Fibroblast of lung (primary cell): ENCODE measurements at regions not wholly inside any gene's neighbourhood (a gene's known extent, or its start where the extent isn't known, plus 50 kb on each side); places are given as distances from the start of the nearest gene placed in this dataset.
A peak's percentile ranks its signal among the peaks of the same experiment; 100 is the strongest.

Experiments
- DNase-seq, 2 donors: peaks; one replicate each; pipeline versions ENCODE4 v3.0.0 to v3.0.0-alpha.2; 2010; ENCODE audit warnings: low read depth in 2 of 2
- H2AFZ ChIP-seq: 2 replicates; pipeline ENCODE4 v1.5.1; 2012; ENCODE audit warnings: low read length, control low read depth, inconsistent platforms
- H3K27ac ChIP-seq: 2 replicates; pipeline ENCODE4 v1.5.1; 2011; ENCODE audit warnings: low read length, control low read depth; ENCODE audit not compliant: insufficient read depth
- H3K27me3 ChIP-seq: 2 replicates; pipeline ENCODE4 v1.5.1; 2011; ENCODE audit warnings: mild to moderate bottlenecking, low read length; ENCODE audit not compliant: control insufficient read depth, insufficient read depth
- H3K36me3 ChIP-seq: 2 replicates; pipeline ENCODE4 v1.5.1; 2011; ENCODE audit warnings: low read length; ENCODE audit not compliant: control insufficient read depth, insufficient read depth
- H3K4me1 ChIP-seq: 2 replicates; pipeline ENCODE4 v1.5.1; 2011; ENCODE audit warnings: low read length; ENCODE audit not compliant: control insufficient read depth, insufficient read depth; ENCODE audit errors: extremely low read depth
- H3K4me2 ChIP-seq: 2 replicates; pipeline ENCODE4 v1.5.1; 2011; ENCODE audit warnings: low read length, control low read depth; ENCODE audit not compliant: insufficient read depth; ENCODE audit errors: extremely low read depth
- H3K4me3 ChIP-seq, 4 experiments: fragments of 200-600 bp in 1 of 4; sonication (generic) in 1 of 4; replicated peaks in 1 of 4; 2 replicates each; pipeline ENCODE4 v1.5.1; 2011 to 2016; ENCODE audit warnings: low read length in 4 of 4, low read depth in 3 of 4, mild to moderate bottlenecking in 3 of 4, control low read depth in 2 of 4, inconsistent platforms in 1 of 4, mixed read lengths in 1 of 4; ENCODE audit not compliant: insufficient read depth in 1 of 4; ENCODE audit errors: control extremely low read depth in 1 of 4
- H3K79me2 ChIP-seq: 2 replicates; pipeline ENCODE4 v1.5.1; 2012; ENCODE audit warnings: mild to moderate bottlenecking, low read length, inconsistent platforms; ENCODE audit not compliant: control insufficient read depth, insufficient read depth
- H3K9ac ChIP-seq: 2 replicates; pipeline ENCODE4 v1.5.1; 2011; ENCODE audit warnings: mild to moderate bottlenecking, low read length, control low read depth; ENCODE audit not compliant: insufficient read depth
- H3K9me3 ChIP-seq: 2 replicates; pipeline ENCODE4 v1.5.1; 2012; ENCODE audit warnings: low read depth, low read length; ENCODE audit not compliant: control insufficient read depth, insufficient read depth
- H4K20me1 ChIP-seq: 2 replicates; pipeline ENCODE4 v1.5.1; 2011; ENCODE audit warnings: low read length; ENCODE audit not compliant: control insufficient read depth, insufficient read depth; ENCODE audit errors: extremely low read depth
- EZH2 ChIP-seq: IDR thresholded peaks from 2 replicates; pipeline ENCODE4 v1.5.1; 2012; ENCODE audit warnings: low read length, control low read depth, mild to moderate bottlenecking; ENCODE audit errors: missing control alignments
- TF ChIP-seq, protein P1 (sequence below), 2 donors: IDR thresholded peaks in 1 of 2; conservative IDR thresholded peaks in 1 of 2; 1 replicate in 1 of 2; 2 replicates in 1 of 2; pipeline ENCODE4 v1.5.1; 2011 to 2012; ENCODE audit warnings: low read length in 2 of 2, control low read depth in 1 of 2, inconsistent platforms in 1 of 2, low read depth in 1 of 2, mild to moderate bottlenecking in 1 of 2

DNA sequence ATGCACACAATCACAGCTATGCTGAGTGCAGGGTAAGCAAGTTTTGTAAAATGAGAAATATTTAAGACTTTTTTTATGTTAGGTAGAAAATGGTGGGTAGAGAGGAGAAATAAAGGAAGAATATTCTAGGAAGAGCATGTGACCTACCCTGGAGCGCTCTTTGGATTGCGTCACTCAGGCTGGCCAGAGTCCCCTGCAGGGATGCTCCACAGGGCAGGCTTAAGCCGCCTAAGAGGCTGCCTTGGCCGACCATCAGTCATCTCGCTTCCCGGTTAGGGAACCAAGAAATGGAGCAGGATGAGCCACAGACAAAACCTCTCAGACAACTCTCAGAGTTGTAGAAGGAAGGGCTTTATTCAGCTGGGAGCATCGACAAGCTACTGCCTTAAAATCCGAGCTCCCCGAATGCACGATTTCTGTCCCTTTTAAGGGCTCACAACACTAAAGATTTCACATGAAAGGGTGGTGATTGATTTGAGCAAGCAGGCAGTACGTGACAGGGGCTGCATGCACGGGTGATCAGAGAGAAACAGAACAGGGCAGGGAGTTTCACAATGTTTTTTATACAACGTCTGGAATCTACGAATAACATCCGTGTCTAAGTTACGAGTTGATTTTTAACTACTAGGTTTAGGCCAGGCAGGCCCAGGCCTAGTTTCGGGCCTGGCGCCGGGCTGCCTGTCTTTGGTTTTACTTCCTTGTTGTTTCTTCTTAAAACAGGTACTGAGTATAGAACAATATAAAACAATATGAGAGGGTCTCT is 1072.0 kb downstream of the CBLN2 start:
- Histone ChIP-seq H3K36me3 (no peaks in the 10 kb centered on the region), H3K4me3 (no peak overlapping the region), H2AFZ (no peak overlapping the region), H3K79me2 (no peaks in the 10 kb centered on the region), H3K4me1 (no peaks in the 10 kb centered on the region), H3K9ac (no peak overlapping the region), H3K4me2 (no peak overlapping the region), H3K9me3 (no peaks in the 10 kb centered on the region), H3K27ac (no peak overlapping the region), H4K20me1 (no peaks in the 10 kb centered on the region), H3K27me3 (no peaks in the 10 kb centered on the region)
- TF ChIP-seq EZH2, result no peak
- TF ChIP-seq, protein P1, sequence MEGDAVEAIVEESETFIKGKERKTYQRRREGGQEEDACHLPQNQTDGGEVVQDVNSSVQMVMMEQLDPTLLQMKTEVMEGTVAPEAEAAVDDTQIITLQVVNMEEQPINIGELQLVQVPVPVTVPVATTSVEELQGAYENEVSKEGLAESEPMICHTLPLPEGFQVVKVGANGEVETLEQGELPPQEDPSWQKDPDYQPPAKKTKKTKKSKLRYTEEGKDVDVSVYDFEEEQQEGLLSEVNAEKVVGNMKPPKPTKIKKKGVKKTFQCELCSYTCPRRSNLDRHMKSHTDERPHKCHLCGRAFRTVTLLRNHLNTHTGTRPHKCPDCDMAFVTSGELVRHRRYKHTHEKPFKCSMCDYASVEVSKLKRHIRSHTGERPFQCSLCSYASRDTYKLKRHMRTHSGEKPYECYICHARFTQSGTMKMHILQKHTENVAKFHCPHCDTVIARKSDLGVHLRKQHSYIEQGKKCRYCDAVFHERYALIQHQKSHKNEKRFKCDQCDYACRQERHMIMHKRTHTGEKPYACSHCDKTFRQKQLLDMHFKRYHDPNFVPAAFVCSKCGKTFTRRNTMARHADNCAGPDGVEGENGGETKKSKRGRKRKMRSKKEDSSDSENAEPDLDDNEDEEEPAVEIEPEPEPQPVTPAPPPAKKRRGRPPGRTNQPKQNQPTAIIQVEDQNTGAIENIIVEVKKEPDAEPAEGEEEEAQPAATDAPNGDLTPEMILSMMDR (conservative IDR thresholded peaks at IDR 0.05 in 1 of 2, IDR thresholded peaks at IDR 0.05 in 1 of 2; ENCODE audit: low read depth in 1 of 2, low read length in 2 of 2), result no peak
- no peak for DNase-seq

DNA sequence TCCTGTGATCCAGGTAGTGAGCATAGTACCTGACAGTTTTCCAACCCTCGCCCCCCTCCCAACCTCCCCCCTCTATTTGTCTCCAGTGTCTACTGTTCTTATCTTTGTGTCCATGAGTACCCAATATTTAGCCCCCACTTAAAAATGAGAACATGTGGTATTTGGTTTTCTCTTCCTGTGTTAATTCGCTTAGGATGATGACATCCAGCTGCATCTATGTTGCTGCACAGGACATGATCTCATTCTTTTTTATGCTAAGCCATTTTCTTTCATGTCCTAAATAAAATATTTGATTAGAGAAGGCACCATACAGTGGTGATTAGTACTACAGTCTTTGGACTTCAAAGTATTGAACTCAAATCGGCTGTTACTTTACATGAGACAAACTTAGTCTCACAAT is 1087.9 kb downstream of the CBLN2 start:
- DNase-seq, result peak in 1 of 2 donors; percentile 2
- Histone ChIP-seq H2AFZ (no peak overlapping the region), H3K4me1 (no peaks in the 10 kb centered on the region), H3K9ac (no peak overlapping the region), H4K20me1 (no peaks in the 10 kb centered on the region), H3K27ac (no peak overlapping the region), H3K4me3 (no peak overlapping the region), H3K9me3 (no peaks in the 10 kb centered on the region), H3K79me2 (no peaks in the 10 kb centered on the region), H3K27me3 (no peaks in the 10 kb centered on the region), H3K36me3 (no peaks in the 10 kb centered on the region), H3K4me2 (no peak overlapping the region)
- no peak for TF ChIP-seq EZH2
- TF ChIP-seq, protein P1 (conservative IDR thresholded peaks at IDR 0.05 in 1 of 2, IDR thresholded peaks at IDR 0.05 in 1 of 2; ENCODE audit: low read depth in 1 of 2, low read length in 2 of 2), result no peak

DNA sequence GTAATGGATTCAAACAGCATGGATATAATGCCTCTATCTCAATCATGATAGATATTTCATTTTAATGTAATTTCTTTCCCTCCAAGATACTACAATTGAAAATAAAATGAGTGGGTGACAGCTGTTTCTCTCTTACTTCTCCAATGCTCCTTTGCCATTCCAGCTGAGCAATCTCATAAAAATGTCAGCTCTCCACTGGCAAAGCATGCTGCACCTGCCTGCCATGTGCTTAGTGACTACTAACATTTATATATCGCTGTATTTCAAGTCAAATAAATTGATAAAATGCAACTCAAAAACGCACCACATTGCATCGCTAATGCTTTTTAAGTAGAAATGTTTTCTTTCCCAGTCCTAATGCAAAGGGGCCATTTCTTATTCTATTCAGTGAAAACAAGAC is 1093.9 kb downstream of the CBLN2 start:
- Histone ChIP-seq H3K27ac (no peak overlapping the region), H3K9me3 (no peaks in the 10 kb centered on the region), H3K27me3 (no peaks in the 10 kb centered on the region), H3K79me2 (no peaks in the 10 kb centered on the region), H3K36me3 (no peaks in the 10 kb centered on the region), H3K4me1 (no peaks in the 10 kb centered on the region), H4K20me1 (no peaks in the 10 kb centered on the region), H3K4me2 (no peak overlapping the region), H3K9ac (no peak overlapping the region), H3K4me3 (no peak overlapping the region), H2AFZ (no peak overlapping the region)
- TF ChIP-seq, protein P1 (conservative IDR thresholded peaks at IDR 0.05 in 1 of 2, IDR thresholded peaks at IDR 0.05 in 1 of 2; ENCODE audit: low read depth in 1 of 2, low read length in 2 of 2), result no peak
- no peak for DNase-seq
